H1 (cell line): ENCODE measurements at regions not wholly inside any gene's neighbourhood (a gene's known extent, or its start where the extent isn't known, plus 50 kb on each side); places are given as distances from the start of the nearest gene placed in this dataset.

ENCODE experiments used
- CTCF ChIA-PET: fragments of 300-600 bp; sonication (Branson Sonifier 250); formaldehyde crosslinking; loops from one replicate; lab custom pipeline; 2021; ENCODE audit not compliant: partially characterized antibody; lab: Charles Lee
- POLR2A ChIA-PET: fragments of 300-600 bp; sonication (Branson Sonifier 250); formaldehyde crosslinking; loops from one replicate; lab custom pipeline; 2021; ENCODE audit warnings: inconsistent platforms; ENCODE audit not compliant: partially characterized antibody; lab: Charles Lee
- DNase-seq, 2 experiments: peaks; one replicate each; pipeline versions ENCODE4 v3.0.0 to v3.0.0-alpha.2; 2010 to 2022; ENCODE audit warnings: low spot score in 2 of 2, low read depth in 1 of 2, mixed read lengths in 1 of 2
- FAIRE-seq: peaks from 2 replicates; lab custom pipeline; 2011; peaks lifted over from hg19 to GRCh38; lab: Jason Lieb, UNC
- H2AFZ ChIP-seq: 2 replicates; pipeline ENCODE4 v1.8.1; 2012; ENCODE audit warnings: low read length, inconsistent platforms
- H2AK5ac ChIP-seq: 2 replicates; pipeline ENCODE4 v1.6.1; 2013; ENCODE audit warnings: low read depth, low read length
- H2BK120ac ChIP-seq: replicated peaks from 2 replicates; pipeline ENCODE3; 2013; ENCODE audit warnings: low read depth, low read length, inconsistent platforms
- H2BK12ac ChIP-seq: 2 replicates; pipeline ENCODE4 v1.6.1; 2013; ENCODE audit warnings: low read depth, low read length
- H2BK15ac ChIP-seq: 2 replicates; pipeline ENCODE4 v1.6.1; 2013; ENCODE audit warnings: low read length
- H2BK20ac ChIP-seq: 2 replicates; pipeline ENCODE4 v1.6.1; 2013; ENCODE audit warnings: low read length
- H2BK5ac ChIP-seq: 2 replicates; pipeline ENCODE4 v1.6.1; 2013; ENCODE audit warnings: low read depth, low read length
- H3K14ac ChIP-seq: 2 replicates; pipeline ENCODE4 v1.6.1; 2013; ENCODE audit warnings: inconsistent platforms; ENCODE audit not compliant: insufficient read length
- H3K18ac ChIP-seq: 2 replicates; pipeline ENCODE4 v1.6.1; 2013; ENCODE audit warnings: low read length; ENCODE audit errors: extremely low read depth
- H3K23ac ChIP-seq: 2 replicates; pipeline ENCODE4 v1.6.1; 2013; ENCODE audit warnings: inconsistent platforms; ENCODE audit not compliant: insufficient read length
- H3K23me2 ChIP-seq: 2 replicates; pipeline ENCODE4 v1.6.1; 2013; ENCODE audit warnings: low read depth, low read length
- H3K27ac ChIP-seq: 2 replicates; pipeline ENCODE4 v1.6.1; 2011; ENCODE audit warnings: low read depth, low read length, inconsistent platforms
- H3K27me3 ChIP-seq, 4 experiments: replicated peaks in 1 of 4; 1 replicate in 1 of 4; 2 replicates in 3 of 4; pipeline versions ENCODE4 v1.6.1 to v1.8.1; 2011 to 2013; ENCODE audit warnings: low read length in 3 of 4, mild to moderate bottlenecking in 3 of 4, inconsistent platforms in 2 of 4, mixed read lengths in 2 of 4, moderate library complexity in 1 of 4; ENCODE audit not compliant: control insufficient read depth in 3 of 4, insufficient read depth in 3 of 4; ENCODE audit errors: extremely low read depth in 1 of 4
- H3K36me3 ChIP-seq, 4 experiments: 2 replicates each; pipeline versions ENCODE4 v1.6.1 to v1.8.1; 2011 to 2013; ENCODE audit warnings: mild to moderate bottlenecking in 4 of 4, low read length in 3 of 4, moderate library complexity in 2 of 4, control low read depth in 1 of 4, inconsistent platforms in 1 of 4; ENCODE audit not compliant: insufficient read depth in 4 of 4, control insufficient read depth in 2 of 4
- H3K4ac ChIP-seq: replicated peaks from 2 replicates; pipeline ENCODE3; 2013; ENCODE audit warnings: low read length, low read depth, mixed read lengths, inconsistent platforms; ENCODE audit not compliant: insufficient read length
- H3K4me1 ChIP-seq, 4 experiments: replicated peaks in 1 of 4; 1 replicate in 1 of 4; 2 replicates in 3 of 4; pipeline versions ENCODE4 v1.6.1 to v1.8.1; 2011 to 2013; ENCODE audit warnings: low read length in 3 of 4, inconsistent platforms in 2 of 4, mixed read lengths in 1 of 4; ENCODE audit not compliant: insufficient read depth in 4 of 4, control insufficient read depth in 3 of 4
- H3K4me2 ChIP-seq, 2 experiments: 2 replicates each; pipeline versions ENCODE4 v1.6.1 to v1.8.1; 2011 to 2013; ENCODE audit warnings: low read depth in 2 of 2, low read length in 2 of 2, control low read depth in 1 of 2, inconsistent platforms in 1 of 2, mild to moderate bottlenecking in 1 of 2; ENCODE audit not compliant: insufficient read depth in 1 of 2
- H3K4me3 ChIP-seq, 4 experiments: fragments of 200-600, 300-600 bp in 1 of 4; sonication (generic), shearing (Covaris generic), sonication (Bioruptor Twin) in 1 of 4; 2 replicates each; pipeline versions ENCODE4 v1.5.1 to v1.8.1; 2011 to 2016; ENCODE audit warnings: low read length in 4 of 4, low read depth in 3 of 4, control low read depth in 2 of 4, inconsistent platforms in 2 of 4, mild to moderate bottlenecking in 2 of 4, mixed read lengths in 1 of 4, moderate library complexity in 1 of 4; ENCODE audit not compliant: insufficient read depth in 2 of 4; ENCODE audit errors: extremely low read depth in 1 of 4
- H3K56ac ChIP-seq: replicated peaks from 2 replicates; pipeline ENCODE3; 2013; ENCODE audit warnings: low read depth, mild to moderate bottlenecking, mixed read lengths, low read length, inconsistent platforms; ENCODE audit not compliant: insufficient read length
- H3K79me1 ChIP-seq: 2 replicates; pipeline ENCODE4 v1.6.1; 2013; ENCODE audit warnings: low read depth, low read length, control low read depth
- H3K79me2 ChIP-seq, 2 experiments: 2 replicates each; pipeline versions ENCODE4 v1.6.1 to v1.8.1; 2012 to 2013; ENCODE audit warnings: low read length in 2 of 2, mild to moderate bottlenecking in 2 of 2, inconsistent platforms in 1 of 2; ENCODE audit not compliant: insufficient read depth in 2 of 2, control insufficient read depth in 1 of 2
- H3K9ac ChIP-seq, 4 experiments: replicated peaks in 1 of 4; 1 replicate in 1 of 4; 2 replicates in 3 of 4; pipeline versions ENCODE4 v1.6.1 to v1.8.1; 2011 to 2013; ENCODE audit warnings: low read depth in 3 of 4, low read length in 3 of 4, control low read depth in 2 of 4, mild to moderate bottlenecking in 2 of 4, moderate library complexity in 2 of 4, inconsistent platforms in 1 of 4; ENCODE audit errors: extremely low read depth in 1 of 4
- H3K9me3 ChIP-seq, 2 experiments: 2 replicates each; pipeline versions ENCODE4 v1.6.1 to v1.8.1; 2012 to 2013; ENCODE audit warnings: mild to moderate bottlenecking in 2 of 2, moderate library complexity in 2 of 2, control low read depth in 1 of 2, inconsistent platforms in 1 of 2, low read depth in 1 of 2, low read length in 1 of 2, mixed read lengths in 1 of 2; ENCODE audit not compliant: insufficient read depth in 2 of 2
- H4K20me1 ChIP-seq, 2 experiments: replicated peaks in 1 of 2; 2 replicates each; pipeline versions ENCODE3 to v1.8.1; 2011 to 2013; ENCODE audit warnings: inconsistent platforms in 2 of 2, low read length in 2 of 2, mild to moderate bottlenecking in 1 of 2; ENCODE audit not compliant: insufficient read depth in 2 of 2, control insufficient read depth in 1 of 2
- H4K5ac ChIP-seq: 2 replicates; pipeline ENCODE4 v1.6.1; 2013; ENCODE audit warnings: low read length, low read depth, mixed read lengths, inconsistent platforms; ENCODE audit not compliant: insufficient read length
- H4K8ac ChIP-seq: 2 replicates; pipeline ENCODE4 v1.8.0; 2013; ENCODE audit warnings: mild to moderate bottlenecking, moderate library complexity, low read length, inconsistent platforms; ENCODE audit not compliant: insufficient read depth; ENCODE audit errors: extremely low read depth
- H4K91ac ChIP-seq: replicated peaks from 2 replicates; pipeline ENCODE3; 2013; ENCODE audit warnings: low read length, mixed read lengths, inconsistent platforms; ENCODE audit not compliant: insufficient read length
- BCL11A ChIP-seq, 2 experiments: IDR thresholded peaks; one replicate each; pipeline ENCODE4 v1.6.1; 2011; ENCODE audit warnings: low read depth in 2 of 2, low read length in 2 of 2, mild to moderate bottlenecking in 2 of 2
- BRCA1 ChIP-seq: IDR thresholded peaks from 2 replicates; pipeline ENCODE4 v1.6.1; 2012; ENCODE audit warnings: low read depth, low read length, improper control_type of control experiment
- EGR1 ChIP-seq: IDR thresholded peaks from 2 replicates; pipeline ENCODE4 v1.6.1; 2011; ENCODE audit warnings: low read depth, low read length, borderline replicate concordance
- HDAC2 ChIP-seq, 2 experiments: fragments of 300-600 bp in 1 of 2; sonication (generic) in 1 of 2; IDR thresholded peaks; 2 replicates each; pipeline ENCODE4 v1.6.1; 2011 to 2012; ENCODE audit warnings: low read depth in 2 of 2, low read length in 2 of 2, mild to moderate bottlenecking in 2 of 2, moderate library complexity in 2 of 2, borderline replicate concordance in 1 of 2, inconsistent platforms in 1 of 2
- KDM5A ChIP-seq: fragments of 200-600 bp; IDR thresholded peaks from 2 replicates; pipeline ENCODE4 v1.7.1; 2012; ENCODE audit warnings: mild to moderate bottlenecking, low read length, inconsistent platforms, mixed read lengths
- RXRA ChIP-seq: IDR thresholded peaks from 2 replicates; pipeline ENCODE4 v1.6.1; 2011; ENCODE audit warnings: low read depth, mild to moderate bottlenecking, low read length, moderate library complexity; ENCODE audit not compliant: insufficient read depth
- SIX5 ChIP-seq: IDR thresholded peaks from 2 replicates; pipeline ENCODE4 v1.6.1; 2011; ENCODE audit warnings: mild to moderate bottlenecking, low read depth, low read length
- SP4 ChIP-seq: IDR thresholded peaks from 2 replicates; pipeline ENCODE4 v1.6.1; 2012; ENCODE audit warnings: low read length, inconsistent platforms
- SUZ12 ChIP-seq: fragments of 200-600 bp; sonication (generic); IDR thresholded peaks from 2 replicates; pipeline ENCODE4 v1.6.1; 2012; ENCODE audit warnings: mild to moderate bottlenecking, inconsistent platforms, low read length, moderate library complexity, mixed read lengths
- TEAD4 ChIP-seq: IDR thresholded peaks from 2 replicates; pipeline ENCODE4 v1.6.1; 2012; ENCODE audit warnings: low read depth, low read length, inconsistent platforms, mixed read lengths
- WGBS, 2 experiments: shearing (Covaris generic) in 1 of 2; methylation state at CpG; one replicate each; pipeline versions ENCODE4 v1.1.6 to v1.1.7; 2013 to 2015; ENCODE audit warnings: low lambda C conversion rate in 2 of 2, mixed read lengths in 2 of 2, inconsistent platforms in 1 of 2, low coverage in 1 of 2, missing lambda C conversion rate in 1 of 2; ENCODE audit not compliant: insufficient replicate concordance in 2 of 2, insufficient coverage in 1 of 2, insufficient read length in 1 of 2; ENCODE audit errors: extremely low coverage in 1 of 2, missing lambda C conversion rate in 1 of 2; 5-methylcytosine and 5-hydroxymethylcytosine counted together
- TF ChIP-seq, protein P1 (sequence below), 3 experiments: IDR thresholded peaks; 1 replicate in 2 of 3; 2 replicates in 1 of 3; pipeline versions ENCODE4 v1.5.1 to v1.6.1; 2011; ENCODE audit warnings: low read length in 3 of 3, mild to moderate bottlenecking in 3 of 3, inconsistent platforms in 2 of 3, low read depth in 1 of 3, moderate library complexity in 1 of 3; ENCODE audit not compliant: insufficient read depth in 1 of 3; ENCODE audit errors: control extremely low read depth in 1 of 3
- TF ChIP-seq, protein P2 (sequence below): IDR thresholded peaks from 2 replicates; pipeline ENCODE4 v1.6.1; 2012; ENCODE audit warnings: inconsistent platforms

DNA sequence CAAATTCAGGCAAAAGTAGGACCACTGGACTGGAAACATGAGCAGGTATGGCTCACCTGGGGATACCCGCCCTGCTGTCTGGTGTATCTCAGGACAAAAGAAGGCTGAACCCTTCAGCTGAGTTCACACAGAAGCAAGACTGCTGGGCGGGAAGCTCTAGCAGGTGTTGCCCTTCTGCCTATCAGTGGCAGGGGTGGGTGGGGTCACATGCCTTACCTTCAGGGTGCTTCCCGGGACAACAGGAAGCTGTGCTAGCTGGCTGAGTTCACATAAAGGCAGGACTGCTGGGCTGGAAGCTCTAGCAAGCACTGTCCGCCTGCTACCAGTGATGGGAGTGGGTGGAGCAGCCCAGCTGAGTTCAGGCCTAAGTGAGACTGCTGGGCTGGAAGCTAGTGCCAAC is 498.8 kb upstream of the ZNF608 start:
- no peak overlapping the region for H3K27ac ChIP-seq
- H4K5ac ChIP-seq, result no peak overlapping the region
- no peaks in the 10 kb centered on the region for H3K79me1 ChIP-seq
- H3K9me3 ChIP-seq, result 0 out of 4 replicates have a peak, but pooled peaks cover 0 to 5% of the 10 kb centered on the region in 2 experiments
- H2BK12ac ChIP-seq, result no peak overlapping the region
- H3K4me3 ChIP-seq, result no peak overlapping the region
- H3K56ac ChIP-seq, result no peak overlapping the region
- H2BK20ac ChIP-seq, result no peak overlapping the region
- DNase-seq (no peak), FAIRE-seq (no peak)
- H3K18ac ChIP-seq, result no peak overlapping the region
- peak overlapping the region; percentile 11 for H2BK120ac ChIP-seq
- no peaks in the 10 kb centered on the region for H3K79me2 ChIP-seq
- H2AFZ ChIP-seq, result no peak overlapping the region; the same call in 1 of the 2 replicates
- H3K9ac ChIP-seq, result no peak overlapping the region
- peak overlapping the region; percentile 46; the same call in 1 of the 2 replicates for H2BK15ac ChIP-seq
- H3K36me3 ChIP-seq, result no peaks in the 10 kb centered on the region
- ChIA-PET POLR2A (no interaction called here), CTCF (no interaction called here)
- no peak overlapping the region for H3K23ac ChIP-seq
- no peak overlapping the region for H3K4me2 ChIP-seq
- H2AK5ac ChIP-seq, result no peak overlapping the region
- H3K4me1 ChIP-seq, result no peaks in the 10 kb centered on the region
- H3K4ac ChIP-seq, result no peak overlapping the region
- no peaks in the 10 kb centered on the region for H4K20me1 ChIP-seq
- no peaks in the 10 kb centered on the region for H3K23me2 ChIP-seq
- H3K27me3 ChIP-seq, result no peaks in the 10 kb centered on the region
- H4K8ac ChIP-seq, result no peak overlapping the region
- peak overlapping the region; percentile 32 for H4K91ac ChIP-seq
- no peak overlapping the region for H2BK5ac ChIP-seq
- 94% methylated on average over 4 of the region's 4 CpGs; no CpG with 5 or more reads in 1 of the 2 experiments for WGBS, 2 experiments
- no peak overlapping the region for H3K14ac ChIP-seq
- no peak for TF ChIP-seq EGR1
- no peak for TF ChIP-seq SIX5
- TF ChIP-seq, protein P1, sequence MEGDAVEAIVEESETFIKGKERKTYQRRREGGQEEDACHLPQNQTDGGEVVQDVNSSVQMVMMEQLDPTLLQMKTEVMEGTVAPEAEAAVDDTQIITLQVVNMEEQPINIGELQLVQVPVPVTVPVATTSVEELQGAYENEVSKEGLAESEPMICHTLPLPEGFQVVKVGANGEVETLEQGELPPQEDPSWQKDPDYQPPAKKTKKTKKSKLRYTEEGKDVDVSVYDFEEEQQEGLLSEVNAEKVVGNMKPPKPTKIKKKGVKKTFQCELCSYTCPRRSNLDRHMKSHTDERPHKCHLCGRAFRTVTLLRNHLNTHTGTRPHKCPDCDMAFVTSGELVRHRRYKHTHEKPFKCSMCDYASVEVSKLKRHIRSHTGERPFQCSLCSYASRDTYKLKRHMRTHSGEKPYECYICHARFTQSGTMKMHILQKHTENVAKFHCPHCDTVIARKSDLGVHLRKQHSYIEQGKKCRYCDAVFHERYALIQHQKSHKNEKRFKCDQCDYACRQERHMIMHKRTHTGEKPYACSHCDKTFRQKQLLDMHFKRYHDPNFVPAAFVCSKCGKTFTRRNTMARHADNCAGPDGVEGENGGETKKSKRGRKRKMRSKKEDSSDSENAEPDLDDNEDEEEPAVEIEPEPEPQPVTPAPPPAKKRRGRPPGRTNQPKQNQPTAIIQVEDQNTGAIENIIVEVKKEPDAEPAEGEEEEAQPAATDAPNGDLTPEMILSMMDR (IDR thresholded peaks at IDR 0.05; ENCODE audit: control extremely low read depth in 1 of 3, insufficient read depth in 1 of 3, low read depth in 1 of 3, low read length in 3 of 3), result no peak
- no peak for TF ChIP-seq HDAC2 (IDR thresholded peaks at IDR 0.05; ENCODE audit: borderline replicate concordance in 1 of 2, low read depth in 2 of 2, low read length in 2 of 2)
- TF ChIP-seq, protein P2, sequence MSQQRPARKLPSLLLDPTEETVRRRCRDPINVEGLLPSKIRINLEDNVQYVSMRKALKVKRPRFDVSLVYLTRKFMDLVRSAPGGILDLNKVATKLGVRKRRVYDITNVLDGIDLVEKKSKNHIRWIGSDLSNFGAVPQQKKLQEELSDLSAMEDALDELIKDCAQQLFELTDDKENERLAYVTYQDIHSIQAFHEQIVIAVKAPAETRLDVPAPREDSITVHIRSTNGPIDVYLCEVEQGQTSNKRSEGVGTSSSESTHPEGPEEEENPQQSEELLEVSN, result peak; percentile 74
- TF ChIP-seq SP4, result no peak
- no peak for TF ChIP-seq TEAD4
- no peak for TF ChIP-seq BCL11A (IDR thresholded peaks at IDR 0.05; ENCODE audit: low read depth in 2 of 2, low read length in 2 of 2)
- no peak for TF ChIP-seq SUZ12
- no peak for TF ChIP-seq RXRA
- TF ChIP-seq KDM5A, result no peak
- no peak for TF ChIP-seq BRCA1
